H1 (cell line): ENCODE measurements at regions not wholly inside any gene's neighbourhood (a gene's known extent, or its start where the extent isn't known, plus 50 kb on each side); places are given as distances from the start of the nearest gene placed in this dataset.

Experiments
- CTCF ChIA-PET: fragments of 300-600 bp; sonication (Branson Sonifier 250); formaldehyde crosslinking; loops from one replicate; lab custom pipeline; 2021; ENCODE audit not compliant: partially characterized antibody; lab: Charles Lee
- POLR2A ChIA-PET: fragments of 300-600 bp; sonication (Branson Sonifier 250); formaldehyde crosslinking; loops from one replicate; lab custom pipeline; 2021; ENCODE audit warnings: inconsistent platforms; ENCODE audit not compliant: partially characterized antibody; lab: Charles Lee
- DNase-seq, 2 experiments: peaks; one replicate each; pipeline versions ENCODE4 v3.0.0 to v3.0.0-alpha.2; 2010 to 2022; ENCODE audit warnings: low spot score in 2 of 2, low read depth in 1 of 2, mixed read lengths in 1 of 2
- FAIRE-seq: peaks from 2 replicates; lab custom pipeline; 2011; peaks lifted over from hg19 to GRCh38; lab: Jason Lieb, UNC
- H2AFZ ChIP-seq: 2 replicates; pipeline ENCODE4 v1.8.1; 2012; ENCODE audit warnings: low read length, inconsistent platforms
- H2AK5ac ChIP-seq: 2 replicates; pipeline ENCODE4 v1.6.1; 2013; ENCODE audit warnings: low read depth, low read length
- H2BK120ac ChIP-seq: replicated peaks from 2 replicates; pipeline ENCODE3; 2013; ENCODE audit warnings: low read depth, low read length, inconsistent platforms
- H2BK12ac ChIP-seq: 2 replicates; pipeline ENCODE4 v1.6.1; 2013; ENCODE audit warnings: low read depth, low read length
- H2BK15ac ChIP-seq: 2 replicates; pipeline ENCODE4 v1.6.1; 2013; ENCODE audit warnings: low read length
- H2BK20ac ChIP-seq: 2 replicates; pipeline ENCODE4 v1.6.1; 2013; ENCODE audit warnings: low read length
- H2BK5ac ChIP-seq: 2 replicates; pipeline ENCODE4 v1.6.1; 2013; ENCODE audit warnings: low read depth, low read length
- H3K14ac ChIP-seq: 2 replicates; pipeline ENCODE4 v1.6.1; 2013; ENCODE audit warnings: inconsistent platforms; ENCODE audit not compliant: insufficient read length
- H3K18ac ChIP-seq: 2 replicates; pipeline ENCODE4 v1.6.1; 2013; ENCODE audit warnings: low read length; ENCODE audit errors: extremely low read depth
- H3K23ac ChIP-seq: 2 replicates; pipeline ENCODE4 v1.6.1; 2013; ENCODE audit warnings: inconsistent platforms; ENCODE audit not compliant: insufficient read length
- H3K23me2 ChIP-seq: 2 replicates; pipeline ENCODE4 v1.6.1; 2013; ENCODE audit warnings: low read depth, low read length
- H3K27ac ChIP-seq: 2 replicates; pipeline ENCODE4 v1.6.1; 2011; ENCODE audit warnings: low read depth, low read length, inconsistent platforms
- H3K27me3 ChIP-seq, 4 experiments: replicated peaks in 1 of 4; 1 replicate in 1 of 4; 2 replicates in 3 of 4; pipeline versions ENCODE4 v1.6.1 to v1.8.1; 2011 to 2013; ENCODE audit warnings: low read length in 3 of 4, mild to moderate bottlenecking in 3 of 4, inconsistent platforms in 2 of 4, mixed read lengths in 2 of 4, moderate library complexity in 1 of 4; ENCODE audit not compliant: control insufficient read depth in 3 of 4, insufficient read depth in 3 of 4; ENCODE audit errors: extremely low read depth in 1 of 4
- H3K36me3 ChIP-seq, 4 experiments: 2 replicates each; pipeline versions ENCODE4 v1.6.1 to v1.8.1; 2011 to 2013; ENCODE audit warnings: mild to moderate bottlenecking in 4 of 4, low read length in 3 of 4, moderate library complexity in 2 of 4, control low read depth in 1 of 4, inconsistent platforms in 1 of 4; ENCODE audit not compliant: insufficient read depth in 4 of 4, control insufficient read depth in 2 of 4
- H3K4ac ChIP-seq: replicated peaks from 2 replicates; pipeline ENCODE3; 2013; ENCODE audit warnings: low read length, low read depth, mixed read lengths, inconsistent platforms; ENCODE audit not compliant: insufficient read length
- H3K4me1 ChIP-seq, 4 experiments: replicated peaks in 1 of 4; 1 replicate in 1 of 4; 2 replicates in 3 of 4; pipeline versions ENCODE4 v1.6.1 to v1.8.1; 2011 to 2013; ENCODE audit warnings: low read length in 3 of 4, inconsistent platforms in 2 of 4, mixed read lengths in 1 of 4; ENCODE audit not compliant: insufficient read depth in 4 of 4, control insufficient read depth in 3 of 4
- H3K4me2 ChIP-seq, 2 experiments: 2 replicates each; pipeline versions ENCODE4 v1.6.1 to v1.8.1; 2011 to 2013; ENCODE audit warnings: low read depth in 2 of 2, low read length in 2 of 2, control low read depth in 1 of 2, inconsistent platforms in 1 of 2, mild to moderate bottlenecking in 1 of 2; ENCODE audit not compliant: insufficient read depth in 1 of 2
- H3K4me3 ChIP-seq, 4 experiments: fragments of 200-600, 300-600 bp in 1 of 4; sonication (generic), shearing (Covaris generic), sonication (Bioruptor Twin) in 1 of 4; 2 replicates each; pipeline versions ENCODE4 v1.5.1 to v1.8.1; 2011 to 2016; ENCODE audit warnings: low read length in 4 of 4, low read depth in 3 of 4, control low read depth in 2 of 4, inconsistent platforms in 2 of 4, mild to moderate bottlenecking in 2 of 4, mixed read lengths in 1 of 4, moderate library complexity in 1 of 4; ENCODE audit not compliant: insufficient read depth in 2 of 4; ENCODE audit errors: extremely low read depth in 1 of 4
- H3K56ac ChIP-seq: replicated peaks from 2 replicates; pipeline ENCODE3; 2013; ENCODE audit warnings: low read depth, mild to moderate bottlenecking, mixed read lengths, low read length, inconsistent platforms; ENCODE audit not compliant: insufficient read length
- H3K79me1 ChIP-seq: 2 replicates; pipeline ENCODE4 v1.6.1; 2013; ENCODE audit warnings: low read depth, low read length, control low read depth
- H3K79me2 ChIP-seq, 2 experiments: 2 replicates each; pipeline versions ENCODE4 v1.6.1 to v1.8.1; 2012 to 2013; ENCODE audit warnings: low read length in 2 of 2, mild to moderate bottlenecking in 2 of 2, inconsistent platforms in 1 of 2; ENCODE audit not compliant: insufficient read depth in 2 of 2, control insufficient read depth in 1 of 2
- H3K9ac ChIP-seq, 4 experiments: replicated peaks in 1 of 4; 1 replicate in 1 of 4; 2 replicates in 3 of 4; pipeline versions ENCODE4 v1.6.1 to v1.8.1; 2011 to 2013; ENCODE audit warnings: low read depth in 3 of 4, low read length in 3 of 4, control low read depth in 2 of 4, mild to moderate bottlenecking in 2 of 4, moderate library complexity in 2 of 4, inconsistent platforms in 1 of 4; ENCODE audit errors: extremely low read depth in 1 of 4
- H3K9me3 ChIP-seq, 2 experiments: 2 replicates each; pipeline versions ENCODE4 v1.6.1 to v1.8.1; 2012 to 2013; ENCODE audit warnings: mild to moderate bottlenecking in 2 of 2, moderate library complexity in 2 of 2, control low read depth in 1 of 2, inconsistent platforms in 1 of 2, low read depth in 1 of 2, low read length in 1 of 2, mixed read lengths in 1 of 2; ENCODE audit not compliant: insufficient read depth in 2 of 2
- H4K20me1 ChIP-seq, 2 experiments: replicated peaks in 1 of 2; 2 replicates each; pipeline versions ENCODE3 to v1.8.1; 2011 to 2013; ENCODE audit warnings: inconsistent platforms in 2 of 2, low read length in 2 of 2, mild to moderate bottlenecking in 1 of 2; ENCODE audit not compliant: insufficient read depth in 2 of 2, control insufficient read depth in 1 of 2
- H4K5ac ChIP-seq: 2 replicates; pipeline ENCODE4 v1.6.1; 2013; ENCODE audit warnings: low read length, low read depth, mixed read lengths, inconsistent platforms; ENCODE audit not compliant: insufficient read length
- H4K8ac ChIP-seq: 2 replicates; pipeline ENCODE4 v1.8.0; 2013; ENCODE audit warnings: mild to moderate bottlenecking, moderate library complexity, low read length, inconsistent platforms; ENCODE audit not compliant: insufficient read depth; ENCODE audit errors: extremely low read depth
- H4K91ac ChIP-seq: replicated peaks from 2 replicates; pipeline ENCODE3; 2013; ENCODE audit warnings: low read length, mixed read lengths, inconsistent platforms; ENCODE audit not compliant: insufficient read length
- ASH2L ChIP-seq: fragments of 200-600, 300-600 bp; sonication (generic); IDR thresholded peaks from one replicate; pipeline ENCODE4 v1.7.1; 2017; ENCODE audit warnings: low read length
- ATF2 ChIP-seq: IDR thresholded peaks from 2 replicates; pipeline ENCODE4 v1.6.1; 2012; ENCODE audit warnings: low read length, inconsistent platforms
- CTCF ChIP-seq, 3 experiments: IDR thresholded peaks; 1 replicate in 2 of 3; 2 replicates in 1 of 3; pipeline versions ENCODE4 v1.5.1 to v1.6.1; 2011; ENCODE audit warnings: low read length in 3 of 3, mild to moderate bottlenecking in 3 of 3, inconsistent platforms in 2 of 3, low read depth in 1 of 3, moderate library complexity in 1 of 3; ENCODE audit not compliant: insufficient read depth in 1 of 3; ENCODE audit errors: control extremely low read depth in 1 of 3
- RAD21 ChIP-seq, 2 experiments: IDR thresholded peaks in 1 of 2; conservative IDR thresholded peaks in 1 of 2; 2 replicates each; pipeline ENCODE4 v1.6.1; 2011; ENCODE audit warnings: low read depth in 2 of 2, low read length in 2 of 2, improper control_type of control experiment in 1 of 2, inconsistent platforms in 1 of 2, mild to moderate bottlenecking in 1 of 2, moderate library complexity in 1 of 2
- WGBS, 2 experiments: shearing (Covaris generic) in 1 of 2; methylation state at CpG; one replicate each; pipeline versions ENCODE4 v1.1.6 to v1.1.7; 2013 to 2015; ENCODE audit warnings: low lambda C conversion rate in 2 of 2, mixed read lengths in 2 of 2, inconsistent platforms in 1 of 2, low coverage in 1 of 2, missing lambda C conversion rate in 1 of 2; ENCODE audit not compliant: insufficient replicate concordance in 2 of 2, insufficient coverage in 1 of 2, insufficient read length in 1 of 2; ENCODE audit errors: extremely low coverage in 1 of 2, missing lambda C conversion rate in 1 of 2; 5-methylcytosine and 5-hydroxymethylcytosine counted together

- FAIRE-seq = no peak
- Histone ChIP-seq H3K9ac (no peak overlapping the region), H3K4me2 (no peak overlapping the region), H4K8ac (no peak overlapping the region), H3K9me3 (no peaks in the 10 kb centered on the region), H3K18ac (no peak overlapping the region), H2BK20ac (no peak overlapping the region), H4K20me1 (no peaks in the 10 kb centered on the region), H3K79me2 (no peaks in the 10 kb centered on the region), H3K23ac (no peak overlapping the region), H2BK120ac (no peak overlapping the region), H3K4ac (no peak overlapping the region), H2AFZ (no peak overlapping the region), H2AK5ac (no peak overlapping the region), H3K27me3 (no peaks in the 10 kb centered on the region), H4K5ac (no peak overlapping the region), H3K36me3 (no peaks in the 10 kb centered on the region), H3K14ac (no peak overlapping the region), H2BK15ac (no peak overlapping the region), H2BK5ac (no peak overlapping the region), H3K4me1 (no peaks in the 10 kb centered on the region), H3K56ac (no peak overlapping the region), H3K27ac (no peak overlapping the region), H4K91ac (no peak overlapping the region), H3K79me1 (no peaks in the 10 kb centered on the region), H3K4me3 (no peak overlapping the region), H2BK12ac (no peak overlapping the region), H3K23me2 (no peaks in the 10 kb centered on the region)
- CTCF ChIA-PET = interaction anchor here (1.1 to 1.4 kb wide), 3 partner anchors 106 to 355 kb away, joined by 3 read pairs; no protein-coding TSS in a partner anchor
- 87% methylated on average over 1 of the region's 1 CpG; no CpG with 5 or more reads in 1 of the 2 experiments for WGBS, 2 experiments
- POLR2A ChIA-PET = no interaction called here
- no peak for DNase-seq
- TF ChIP-seq ATF2 (no peak), ASH2L (no peak), RAD21 (IDR thresholded peaks at IDR 0.05 in 1 of 2, conservative IDR thresholded peaks at IDR 0.05 in 1 of 2; ENCODE audit: low read depth in 2 of 2, low read length in 2 of 2) (no peak), CTCF (IDR thresholded peaks at IDR 0.05; ENCODE audit: control extremely low read depth in 1 of 3, insufficient read depth in 1 of 3, low read depth in 1 of 3, low read length in 3 of 3) (no peak)
Measured at GRCh38 chr6:105728995-105729394, 326.1 kb upstream of the PREP start.
